DND-41 (cell line): ENCODE measurements at regions not wholly inside any gene's neighbourhood (a gene's known extent, or its start where the extent isn't known, plus 50 kb on each side); places are given as distances from the start of the nearest gene placed in this dataset.

Source experiments
- CTCF ChIP-seq: IDR thresholded peaks from 2 replicates; pipeline ENCODE4 v1.5.1; 2012; ENCODE audit warnings: borderline replicate concordance, low read length, moderate library complexity, mild to moderate bottlenecking; ENCODE audit not compliant: poor library complexity, severe bottlenecking; ENCODE audit errors: extremely low read depth
- EZH2 ChIP-seq: IDR thresholded peaks from 3 replicates; pipeline ENCODE4 v1.6.1; 2012; ENCODE audit warnings: borderline replicate concordance, low read depth, mild to moderate bottlenecking, moderate library complexity, low read length, inconsistent platforms; ENCODE audit not compliant: severe bottlenecking

- TF ChIP-seq CTCF (no peak), EZH2 (no peak)
Observed at GRCh38 chr11:116110356-116110755, 606.1 kb upstream of the CADM1 start.
